Jurkat, Clone E6-1 (cell line): ENCODE measurements at regions not wholly inside any gene's neighbourhood (a gene's known extent, or its start where the extent isn't known, plus 50 kb on each side); places are given as distances from the start of the nearest gene placed in this dataset.
"Not testable (repeated sequence)": the region's sequence is repeated elsewhere in the genome, so short reads cannot be mapped to it uniquely, and the experiment has no call there.

Experiments
- DNase-seq: peaks from one replicate; pipeline ENCODE4 v3.0.0-alpha.2; 2011; ENCODE audit warnings: low read depth, low spot score
- H3K4me3 ChIP-seq: 2 replicates; pipeline ENCODE4 v1.5.1; 2011; ENCODE audit warnings: mild to moderate bottlenecking, low read length, control low read depth, moderate library complexity

DNA sequence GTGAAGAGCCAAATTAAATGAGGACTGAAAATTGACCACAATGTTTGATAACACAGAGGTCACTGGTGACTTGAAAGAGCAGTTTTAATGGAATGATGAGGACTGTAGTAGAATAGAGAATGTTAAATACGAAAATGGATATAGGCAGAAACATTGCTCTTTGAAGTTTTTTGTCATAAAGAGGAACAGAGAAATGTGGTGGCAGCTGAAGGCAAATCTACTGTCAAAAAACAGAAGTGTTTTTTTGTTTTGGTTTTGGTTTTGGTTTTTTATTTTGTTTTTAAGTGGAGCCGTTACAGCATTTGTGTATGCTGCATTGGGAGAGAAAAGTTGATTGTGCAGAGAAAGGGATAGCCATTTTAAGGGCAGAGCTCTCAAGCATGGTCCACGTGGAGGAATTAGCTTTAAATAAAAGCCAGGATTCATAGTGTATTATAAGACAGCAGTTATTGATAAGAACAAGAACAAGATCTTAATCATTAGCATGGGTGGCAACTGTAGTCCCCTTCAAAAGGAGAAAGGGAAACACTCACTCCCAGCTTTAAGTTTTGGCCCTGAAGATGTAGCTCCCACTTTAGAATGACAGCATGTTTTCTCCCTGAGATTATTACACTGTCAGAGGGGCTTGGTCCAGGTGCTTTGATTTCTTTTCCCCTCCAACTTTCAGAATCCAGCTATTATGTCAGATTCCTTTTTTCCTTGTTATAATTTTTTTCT lies 156.7 kb upstream of the BET1 start:
- DNase-seq: no peak
- no peak overlapping the region for H3K4me3 ChIP-seq

DNA sequence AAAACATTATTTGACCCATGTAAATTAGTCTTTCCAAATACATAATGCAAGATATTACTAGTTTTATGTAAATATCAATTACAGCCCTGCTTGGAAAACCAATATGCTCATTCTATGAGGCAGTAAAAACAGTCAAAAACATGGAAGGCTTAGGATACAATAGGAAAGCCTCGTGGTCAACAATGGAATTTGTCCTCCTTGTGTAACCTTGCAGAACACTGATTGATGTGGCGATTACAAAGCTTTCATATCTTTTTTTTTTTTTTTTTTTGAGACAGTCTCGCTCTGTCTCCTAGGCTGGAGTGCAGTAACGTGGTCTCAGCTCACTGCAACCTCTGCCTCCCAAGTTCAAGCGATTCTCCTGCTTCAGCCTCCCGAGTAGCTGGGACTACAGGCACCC lies 157.3 kb upstream of the BET1 start:
- no peak for DNase-seq
- no peak overlapping the region for H3K4me3 ChIP-seq

DNA sequence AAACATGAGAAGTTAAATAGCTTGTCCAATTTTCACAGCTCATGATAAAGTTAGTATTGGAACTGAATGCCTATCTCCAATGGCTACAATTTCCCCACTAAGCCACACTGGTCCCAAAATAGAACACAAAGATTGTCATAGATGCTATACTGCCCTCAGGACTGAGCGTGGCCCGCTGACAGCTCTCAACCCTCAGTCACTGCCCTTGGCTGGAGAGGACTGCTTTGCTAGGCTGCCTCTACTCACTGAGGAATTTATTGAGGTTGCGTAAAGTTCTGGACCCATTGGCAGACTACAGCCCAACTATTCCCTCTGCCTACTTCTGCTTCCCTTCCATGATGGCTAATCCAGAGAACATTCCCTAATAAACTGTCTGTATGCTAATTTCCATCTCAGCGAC lies 165.5 kb upstream of the BET1 start:
- no peak overlapping the region for H3K4me3 ChIP-seq

DNA sequence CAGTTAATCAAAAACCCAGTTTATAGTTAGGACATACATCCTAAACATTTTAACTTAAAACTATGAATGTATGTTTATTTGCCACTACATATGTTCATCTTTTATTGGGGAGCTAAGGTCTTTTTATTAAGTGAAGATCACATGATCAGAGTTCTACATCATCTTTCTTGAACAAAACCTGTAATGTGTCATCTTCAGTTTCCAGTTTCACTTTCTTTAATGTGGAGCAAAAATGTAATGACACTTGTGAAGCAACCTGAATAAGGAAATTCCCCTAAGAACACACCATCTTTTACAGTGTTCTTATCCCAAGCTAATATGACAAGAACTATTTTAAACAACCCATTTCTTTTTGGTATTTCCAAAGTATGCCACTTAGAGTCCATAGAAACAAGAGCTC lies 166.7 kb upstream of the BET1 start:
- no peak for DNase-seq
- H3K4me3 ChIP-seq: no peak overlapping the region

More for the DNA sequence above, 165.5 kb upstream of the BET1 start:
- DNase-seq: no peak

DNA sequence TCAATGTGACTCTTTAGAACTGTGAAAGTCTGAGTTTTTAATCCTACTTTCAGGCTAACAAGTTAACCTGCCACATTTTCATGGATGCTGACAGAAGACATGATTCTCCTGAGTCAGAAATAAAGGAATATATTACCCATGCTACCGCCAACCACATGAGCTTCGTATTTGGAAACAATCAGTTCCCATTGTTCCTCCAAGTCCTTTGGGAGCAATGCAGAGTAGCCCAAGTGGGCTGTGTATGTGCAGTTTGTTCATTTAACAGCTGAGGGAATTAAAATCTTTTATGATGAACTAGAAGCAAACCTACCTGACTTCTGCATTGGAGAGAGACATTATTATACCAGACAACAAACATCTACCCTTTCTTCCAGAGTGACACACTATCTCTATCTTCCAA lies 169.3 kb upstream of the BET1 start:
- H3K4me3 ChIP-seq: no peak overlapping the region
- no peak for DNase-seq

DNA sequence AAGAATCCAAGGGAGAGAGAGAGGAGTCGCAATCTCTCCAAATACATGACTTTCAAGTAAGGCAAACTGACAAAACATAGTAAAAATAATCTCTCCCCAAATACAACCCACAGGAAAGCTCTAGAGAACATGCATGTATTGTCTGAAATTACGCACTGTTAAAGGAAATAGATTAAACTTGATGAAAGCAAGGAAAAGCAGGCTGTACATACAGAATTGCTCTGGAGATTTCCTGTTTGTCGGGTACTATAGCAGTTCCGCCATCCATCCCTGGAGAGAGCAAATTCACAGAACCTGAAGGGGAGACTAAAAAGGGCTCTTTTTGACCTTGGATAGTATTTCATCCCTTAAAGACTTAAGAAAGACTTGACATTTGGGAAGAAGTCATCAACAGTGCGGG lies 170.2 kb upstream of the BET1 start:
- H3K4me3 ChIP-seq: no peak overlapping the region
- DNase-seq: no peak

DNA sequence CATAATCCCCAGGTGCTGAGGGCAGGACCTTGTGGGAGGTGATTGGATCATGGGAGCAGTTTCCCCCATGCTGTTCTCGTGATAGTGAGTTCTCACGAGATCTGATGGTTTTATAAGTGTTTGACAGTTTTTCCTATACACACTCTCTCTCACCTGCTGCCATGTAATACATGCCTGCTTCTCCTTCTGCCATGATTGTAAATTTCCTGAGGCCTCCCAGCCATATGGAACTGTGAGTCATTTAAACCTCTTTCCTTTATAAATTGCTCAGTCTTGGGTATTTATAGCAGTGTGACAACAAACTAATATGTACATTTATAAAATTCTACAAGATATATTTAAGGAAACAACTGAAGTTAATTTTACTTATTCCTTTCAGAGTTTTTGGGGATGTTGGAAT lies 170.8 kb upstream of the BET1 start:
- DNase-seq: no peak
- H3K4me3 ChIP-seq: no peak overlapping the region

DNA sequence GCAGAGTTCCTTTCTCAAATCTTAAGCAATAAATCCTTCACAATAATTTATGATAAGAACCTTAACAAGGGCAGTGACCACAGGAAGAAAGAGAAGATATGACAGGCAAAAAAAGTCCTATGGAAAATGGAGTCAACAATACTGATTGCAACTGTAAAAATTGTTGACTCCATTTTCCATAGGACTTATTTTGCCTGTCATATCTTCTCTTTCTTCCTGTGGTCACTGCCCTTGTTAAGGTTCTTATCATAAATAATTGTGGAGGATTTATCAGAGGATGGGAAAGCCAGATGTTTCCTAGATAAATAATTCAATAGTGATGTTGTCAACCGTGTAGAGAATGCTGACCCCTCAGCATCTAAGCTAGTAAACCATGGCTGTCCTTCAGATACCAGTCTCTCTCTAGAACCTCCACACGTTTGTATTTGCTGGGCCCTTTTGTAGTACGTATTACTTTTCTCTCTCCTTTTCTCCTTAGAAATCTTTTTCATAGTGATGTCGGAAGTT lies 172.6 kb upstream of the BET1 start:
- no peak overlapping the region for H3K4me3 ChIP-seq
- no peak for DNase-seq

DNA sequence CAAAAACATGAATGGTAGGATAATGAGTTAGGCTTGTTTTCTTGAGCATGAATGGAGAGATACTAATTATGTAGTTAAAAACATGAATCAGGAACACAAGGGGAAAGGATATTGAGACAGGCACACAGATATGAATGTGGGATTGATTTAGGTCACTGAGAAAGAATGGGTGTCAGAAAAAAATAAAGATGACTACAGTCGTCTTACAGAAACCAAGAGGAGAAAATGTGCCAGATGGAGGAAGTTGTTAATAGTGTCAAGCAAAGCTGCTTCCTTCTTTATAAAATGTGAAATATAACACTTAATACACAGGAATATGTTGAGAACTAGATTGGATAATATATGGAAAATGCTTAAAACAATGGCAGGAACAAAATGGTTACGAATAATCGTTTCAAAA lies 173.3 kb upstream of the BET1 start:
- DNase-seq: no peak
- H3K4me3 ChIP-seq: no peak overlapping the region

DNA sequence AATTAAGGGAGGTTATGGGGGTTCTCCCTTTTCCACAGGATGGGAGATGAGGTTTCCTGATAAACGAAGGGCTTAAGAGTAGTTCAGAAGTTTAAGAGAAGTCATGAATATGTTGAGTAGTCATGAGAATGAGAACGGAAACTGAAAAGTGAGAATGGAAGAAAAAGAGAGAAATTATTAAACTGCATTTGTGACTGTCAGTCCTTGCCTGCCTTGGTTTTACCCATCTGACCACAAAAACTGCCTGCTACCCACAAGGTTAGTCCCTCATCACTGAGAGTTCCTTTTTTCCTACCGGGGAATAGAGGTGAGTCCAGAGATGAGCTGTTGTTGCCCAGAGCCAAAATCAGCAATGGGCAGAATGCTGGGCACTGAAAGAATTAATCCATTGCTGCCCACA lies 174.1 kb upstream of the BET1 start:
- DNase-seq: no peak
- no peak overlapping the region for H3K4me3 ChIP-seq

DNA sequence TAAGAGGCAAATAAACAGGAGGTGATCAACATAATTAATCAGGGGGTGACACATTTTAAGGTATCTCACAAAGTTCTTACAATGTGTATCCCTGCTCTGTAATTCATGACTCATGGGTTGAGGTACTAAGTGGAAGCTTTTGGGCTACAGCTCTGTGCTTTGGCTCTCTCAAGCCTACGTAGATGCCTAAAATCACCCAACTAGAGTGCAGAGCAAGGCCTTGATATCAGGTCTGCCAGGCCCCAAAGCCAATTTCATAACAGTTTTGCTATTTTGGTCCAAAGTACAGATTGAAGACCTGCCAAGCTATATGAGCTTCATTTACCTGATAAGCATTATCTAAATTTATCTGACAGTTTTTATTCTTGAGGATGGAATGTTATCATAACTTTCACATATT lies 175.3 kb upstream of the BET1 start:
- H3K4me3 ChIP-seq: no peak overlapping the region
- no peak for DNase-seq

DNA sequence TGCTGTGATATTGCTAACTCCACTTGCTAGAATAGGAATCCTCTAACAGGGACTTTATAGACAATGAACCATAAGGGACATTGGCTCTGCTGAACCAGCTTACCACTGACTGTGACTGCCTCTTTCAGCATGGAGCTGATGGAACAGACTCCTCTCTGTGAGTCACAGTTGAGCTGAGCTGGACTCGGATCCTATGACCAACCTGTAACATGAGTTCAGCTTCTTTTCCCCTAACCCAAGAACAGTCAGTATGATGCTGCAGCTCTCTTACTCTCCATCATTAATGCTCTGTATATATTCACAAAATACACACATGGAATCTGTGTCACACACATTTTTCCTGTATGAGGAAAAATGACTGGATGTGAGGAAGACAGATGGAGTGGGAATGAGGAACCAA lies 177.9 kb upstream of the BET1 start:
- no peak for DNase-seq
- H3K4me3 ChIP-seq: no peak overlapping the region

DNA sequence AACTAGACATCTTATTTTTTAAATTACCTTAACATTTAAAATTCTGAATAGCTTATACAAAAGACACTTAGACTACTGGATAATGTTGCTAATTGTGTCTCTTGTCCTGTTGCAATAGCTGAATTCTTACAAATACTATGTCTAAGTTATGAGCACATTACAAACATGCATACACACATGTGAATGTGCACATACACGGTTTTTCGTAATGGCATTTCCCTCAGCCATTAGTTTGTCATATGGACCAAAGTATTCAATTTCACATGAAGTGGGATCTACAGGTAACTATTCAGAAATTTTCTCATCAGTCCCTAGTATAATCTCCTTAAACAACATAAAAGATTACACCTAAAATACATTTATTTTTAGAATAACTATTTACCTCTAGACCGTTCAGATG lies 178.6 kb upstream of the BET1 start:
- no peak overlapping the region for H3K4me3 ChIP-seq
- DNase-seq: no peak

DNA sequence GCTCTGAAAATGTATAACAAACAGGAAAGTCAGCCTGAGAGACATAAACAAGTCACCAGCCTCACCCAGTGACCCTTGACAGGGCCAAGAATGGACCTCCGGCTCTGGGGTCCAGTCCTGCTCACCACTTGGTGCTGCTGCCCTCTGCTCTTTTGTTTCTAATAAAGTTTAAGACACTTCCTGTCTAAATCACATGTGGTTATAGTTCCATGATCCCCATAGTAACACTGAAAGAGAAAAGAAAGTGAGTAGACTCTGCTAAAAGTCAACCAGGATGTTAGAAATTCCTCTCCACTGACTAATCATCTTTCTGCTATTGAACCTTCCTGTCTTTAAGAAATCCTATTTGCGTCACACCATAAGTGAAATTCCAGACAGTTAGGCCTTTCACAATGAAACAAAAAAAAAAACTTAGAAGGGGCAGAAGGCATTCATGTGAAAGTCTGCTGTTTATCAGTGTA lies 179.2 kb upstream of the BET1 start:
- H3K4me3 ChIP-seq: no peak overlapping the region
- no peak for DNase-seq

DNA sequence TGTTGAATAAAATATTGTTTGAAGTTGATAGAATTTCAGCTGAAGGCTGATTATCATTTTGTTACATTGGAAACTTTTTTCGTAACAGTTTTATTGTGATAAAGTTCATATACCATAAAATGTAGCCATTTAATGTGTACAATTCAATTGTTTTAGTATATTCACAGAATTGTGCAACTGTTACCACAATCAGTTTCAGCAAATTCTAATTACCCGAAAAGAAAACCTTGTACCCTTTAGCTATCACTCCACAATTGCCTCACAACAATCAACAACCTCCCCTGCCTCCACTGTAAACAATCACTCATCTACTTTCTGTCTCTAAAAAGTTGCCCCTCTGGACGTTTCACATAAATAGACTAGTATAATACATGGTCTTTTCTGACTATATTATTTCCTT lies 179.7 kb upstream of the BET1 start:
- no peak overlapping the region for H3K4me3 ChIP-seq
- DNase-seq: no peak

DNA sequence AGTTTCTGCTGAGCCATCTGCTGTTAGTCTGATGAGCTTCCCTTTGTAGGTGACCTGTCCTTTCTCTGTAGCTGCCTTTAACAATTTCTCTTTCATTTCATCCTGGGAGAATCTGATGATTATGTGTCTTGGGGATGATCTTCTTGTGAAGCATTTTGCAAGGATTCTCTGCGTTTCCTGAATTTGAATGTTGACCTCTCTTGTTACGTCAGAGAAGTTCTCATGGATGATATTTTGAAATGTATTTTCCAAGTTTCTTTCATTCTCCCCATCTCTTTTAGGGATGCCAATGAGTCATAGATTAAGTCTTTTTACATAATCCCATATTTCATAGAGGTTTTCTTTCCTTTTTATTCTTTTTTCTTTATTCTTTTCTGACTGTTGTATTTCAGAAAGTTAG lies 184.2 kb upstream of the BET1 start:
- no peak for DNase-seq
- no peak overlapping the region for H3K4me3 ChIP-seq

DNA sequence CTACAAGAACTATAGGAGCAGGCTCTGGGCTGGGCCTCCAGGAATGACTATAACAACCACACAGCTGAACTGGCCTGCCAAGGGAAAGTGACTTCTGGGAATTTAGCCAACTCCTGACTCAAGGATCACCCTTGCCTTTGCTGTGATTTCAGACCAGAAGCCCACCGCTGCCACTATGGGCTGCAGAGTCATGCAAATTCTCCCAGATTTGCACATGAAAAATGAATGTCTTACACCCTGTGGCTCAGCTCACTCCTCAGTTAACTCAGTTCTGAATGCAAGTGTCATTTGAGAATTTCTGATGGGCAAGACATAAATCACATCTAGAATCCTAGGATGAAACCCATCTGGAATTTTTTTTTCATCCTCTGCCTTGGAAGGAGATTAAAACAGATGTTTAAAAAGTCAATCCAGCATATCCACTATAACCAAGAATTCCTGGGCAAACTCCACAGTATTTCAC lies 186.5 kb upstream of the BET1 start:
- no peak overlapping the region for H3K4me3 ChIP-seq
- DNase-seq: no peak

DNA sequence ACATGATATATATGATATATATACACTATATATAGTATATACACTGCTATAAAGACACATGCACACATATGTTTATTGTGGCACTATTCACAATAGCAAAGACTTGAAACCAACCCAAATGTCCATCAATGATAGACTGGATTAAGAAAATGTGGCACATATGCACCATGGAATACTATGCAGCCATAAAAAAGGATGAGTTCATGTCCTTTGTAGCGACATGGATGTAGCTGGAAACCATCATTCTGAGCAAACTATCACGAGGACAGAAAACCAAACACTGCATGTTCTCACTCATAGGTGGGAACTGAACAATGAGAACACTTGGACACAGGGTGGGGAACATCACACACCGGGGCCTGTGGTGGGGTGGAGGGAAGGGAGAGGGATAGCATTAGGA lies 190.3 kb upstream of the BET1 start:
- H3K4me3 ChIP-seq, DNase-seq: not testable (repeated sequence)

DNA sequence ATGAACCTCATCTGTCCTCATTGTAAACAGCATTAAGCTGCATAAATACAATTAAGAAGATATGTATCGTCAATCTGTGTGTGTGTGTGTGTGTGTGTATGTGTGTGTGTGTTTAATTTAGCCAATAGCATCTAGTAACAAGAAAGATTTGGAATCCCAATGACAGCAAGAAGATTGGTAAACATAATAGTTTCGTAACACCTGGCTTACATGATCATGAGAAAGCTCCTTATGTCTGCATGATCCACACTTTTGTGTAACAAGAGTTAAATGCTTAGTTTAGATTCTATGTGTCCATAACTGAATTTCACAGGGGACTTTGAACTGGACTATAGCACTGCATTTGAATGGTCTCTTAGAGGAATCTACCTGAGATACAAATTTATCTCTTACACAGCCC lies 191.0 kb upstream of the BET1 start:
- no peak for DNase-seq
- no peak overlapping the region for H3K4me3 ChIP-seq

DNA sequence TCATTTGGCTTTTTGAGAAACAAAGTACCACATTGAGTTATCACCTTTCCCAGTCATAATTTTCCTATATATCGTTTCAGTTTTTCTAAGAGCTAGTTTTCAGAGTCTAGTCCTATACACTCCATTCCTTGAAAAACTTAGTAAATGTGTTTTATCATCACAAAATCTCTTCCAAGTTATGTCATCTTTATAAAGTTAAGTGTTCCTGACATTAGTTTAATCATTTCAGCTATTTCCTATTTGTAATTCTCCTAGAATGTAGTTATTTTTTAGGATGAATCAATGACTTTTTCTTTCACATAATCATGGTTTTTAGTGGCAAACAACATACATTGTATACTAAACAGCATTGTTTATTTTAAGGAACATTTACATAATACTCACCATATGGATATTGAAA lies 191.7 kb upstream of the BET1 start:
- DNase-seq: no peak
- no peak overlapping the region for H3K4me3 ChIP-seq

DNA sequence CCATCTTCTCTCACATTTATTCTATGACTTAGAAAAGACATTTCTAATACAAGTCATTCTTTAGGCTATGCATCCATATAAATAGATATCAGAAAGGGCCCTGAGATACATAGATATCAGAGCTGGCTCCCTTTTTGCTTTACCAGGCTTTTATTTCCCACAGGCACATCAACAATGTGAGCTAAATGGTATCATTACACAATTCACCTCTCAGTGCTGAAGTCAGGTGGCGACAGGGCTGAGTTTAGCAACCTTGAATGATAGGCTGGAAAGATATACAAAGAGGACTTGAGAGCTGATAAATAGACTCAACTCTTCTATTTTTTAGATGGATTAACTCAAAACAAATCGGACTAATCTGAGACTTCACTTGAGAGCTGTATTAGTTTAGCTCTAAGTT lies 189.2 kb upstream of the COL1A2 start:
- DNase-seq: no peak

More for the DNA sequence above, 189.2 kb upstream of the COL1A2 start:
- no peak overlapping the region for H3K4me3 ChIP-seq
